ENCODE measurements at regions not wholly inside any gene's neighbourhood (a gene's known extent, or its start where the extent isn't known, plus 50 kb on each side); places are given as distances from the start of the nearest gene placed in this dataset.
"Not testable (repeated sequence)": the region's sequence is repeated elsewhere in the genome, so short reads cannot be mapped to it uniquely, and the experiment has no call there.

GRCh38 chr3:191020730-191021396 lies 158.4 kb upstream of the GMNC start:
- DNase-seq (ENCODE audit: low read depth), result no peak
- H3K4me3 ChIP-seq (ENCODE audit: low read depth, low read length), result no peak overlapping the region
- H3K27me3 ChIP-seq (ENCODE audit: control insufficient read depth, insufficient read depth, low read length), result no peaks in the 10 kb centered on the region
- no peak for TF ChIP-seq CTCF (IDR thresholded peaks at IDR 0.05; ENCODE audit: insufficient read depth, low read length, severe bottlenecking)
- H3K36me3 ChIP-seq (ENCODE audit: control insufficient read depth, insufficient read depth, low read length), result no peaks in the 10 kb centered on the region
- FAIRE-seq, result no peak

DNA sequence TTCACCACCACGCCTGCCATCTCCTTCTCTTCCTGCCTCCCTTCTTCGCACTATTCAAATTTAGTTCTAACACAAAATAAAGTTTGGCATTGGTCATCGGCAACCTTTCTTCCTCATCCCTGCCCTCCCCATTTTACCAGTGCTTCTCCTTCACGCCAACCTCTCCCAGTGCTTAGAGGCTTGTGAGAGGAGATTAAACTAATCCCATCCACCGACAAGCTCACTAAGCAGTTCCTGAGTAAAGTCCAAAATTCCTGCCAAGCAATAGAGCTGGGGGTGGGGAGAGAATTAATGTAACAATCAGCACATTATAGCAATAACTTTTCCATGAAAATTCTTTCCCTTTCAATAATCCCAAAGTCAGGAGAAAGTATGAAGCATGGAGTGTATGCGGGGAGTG lies 157.4 kb upstream of the GMNC start:
- FAIRE-seq, result no peak
- Histone ChIP-seq H3K4me3 (ENCODE audit: low read depth, low read length) (no peak overlapping the region), H3K36me3 (ENCODE audit: control insufficient read depth, insufficient read depth, low read length) (no peaks in the 10 kb centered on the region), H3K27me3 (ENCODE audit: control insufficient read depth, insufficient read depth, low read length) (no peaks in the 10 kb centered on the region)
- no peak for TF ChIP-seq CTCF (IDR thresholded peaks at IDR 0.05; ENCODE audit: insufficient read depth, low read length, severe bottlenecking)
- DNase-seq (ENCODE audit: low read depth), result no peak

GRCh38 chr3:191015960-191016359 lies 153.5 kb upstream of the GMNC start:
- not testable (repeated sequence) for H3K36me3 ChIP-seq (ENCODE audit: control insufficient read depth, insufficient read depth, low read length); DNase-seq (ENCODE audit: low read depth); H3K27me3 ChIP-seq (ENCODE audit: control insufficient read depth, insufficient read depth, low read length); H3K4me3 ChIP-seq (ENCODE audit: low read depth, low read length); FAIRE-seq

GRCh38 chr3:191008074-191008473 lies 145.6 kb upstream of the GMNC start:
- no peaks in the 10 kb centered on the region for H3K27me3 ChIP-seq (ENCODE audit: control insufficient read depth, insufficient read depth, low read length)
- no peak for DNase-seq (ENCODE audit: low read depth)
- no peak for TF ChIP-seq CTCF (IDR thresholded peaks at IDR 0.05; ENCODE audit: insufficient read depth, low read length, severe bottlenecking)
- no peak overlapping the region for H3K4me3 ChIP-seq (ENCODE audit: low read depth, low read length)
- H3K36me3 ChIP-seq (ENCODE audit: control insufficient read depth, insufficient read depth, low read length), result no peaks in the 10 kb centered on the region
- no peak for FAIRE-seq

GRCh38 chr3:191005790-191006189 lies 143.3 kb upstream of the GMNC start:
- Histone ChIP-seq H3K36me3 (ENCODE audit: control insufficient read depth, insufficient read depth, low read length) (no peaks in the 10 kb centered on the region), H3K27me3 (ENCODE audit: control insufficient read depth, insufficient read depth, low read length) (no peaks in the 10 kb centered on the region), H3K4me3 (ENCODE audit: low read depth, low read length) (no peak overlapping the region)
- FAIRE-seq (no peak), DNase-seq (ENCODE audit: low read depth) (no peak)
- TF ChIP-seq CTCF (IDR thresholded peaks at IDR 0.05; ENCODE audit: insufficient read depth, low read length, severe bottlenecking), result no peak

GRCh38 chr3:191003742-191004141 lies 141.2 kb upstream of the GMNC start:
- Histone ChIP-seq H3K27me3 (ENCODE audit: control insufficient read depth, insufficient read depth, low read length) (no peaks in the 10 kb centered on the region), H3K4me3 (ENCODE audit: low read depth, low read length) (no peak overlapping the region), H3K36me3 (ENCODE audit: control insufficient read depth, insufficient read depth, low read length) (no peaks in the 10 kb centered on the region)
- no peak for TF ChIP-seq CTCF (IDR thresholded peaks at IDR 0.05; ENCODE audit: insufficient read depth, low read length, severe bottlenecking)
- no peak for FAIRE-seq
- no peak for DNase-seq (ENCODE audit: low read depth)
